NCI-H146 treated with DMSO at 0.1 percent for 48 hours (cell line): ENCODE measurements at regions not wholly inside any gene's neighbourhood (a gene's known extent, or its start where the extent isn't known, plus 50 kb on each side); places are given as distances from the start of the nearest gene placed in this dataset.
"Not testable (repeated sequence)": the region's sequence is repeated elsewhere in the genome, so short reads cannot be mapped to it uniquely, and the experiment has no call there.

Experiments used
- DNase-seq: peaks from one replicate; lab custom pipeline; 2025; ENCODE audit not compliant: unreplicated experiment; lab: John Stamatoyannopoulos, UW

- peak; percentile 99 for DNase-seq
Observed at GRCh38 chr1:96130432-96130831, 591.2 kb upstream of the PTBP2 start.

- no peak for DNase-seq
Observed at GRCh38 chr1:96144636-96145035, 576.9 kb upstream of the PTBP2 start.

- no peak for DNase-seq
Observed at GRCh38 chr1:96145492-96145891, 576.1 kb upstream of the PTBP2 start.

GRCh38 chr1:96152957-96153356 lies 568.6 kb upstream of the PTBP2 start:
- not testable (repeated sequence) for DNase-seq

- DNase-seq = no peak
Observed at GRCh38 chr1:96157101-96157500, 564.5 kb upstream of the PTBP2 start.

GRCh38 chr1:96159379-96159778 lies 562.2 kb upstream of the PTBP2 start:
- DNase-seq = no peak

GRCh38 chr1:96164053-96164452 lies 557.5 kb upstream of the PTBP2 start:
- DNase-seq = peak; percentile 18

GRCh38 chr1:96178053-96178452 lies 543.5 kb upstream of the PTBP2 start:
- DNase-seq = no peak

- DNase-seq = no peak
Observed at GRCh38 chr1:96183485-96183884, 538.1 kb upstream of the PTBP2 start.

- DNase-seq = no peak
Observed at GRCh38 chr1:96183928-96184327, 537.7 kb upstream of the PTBP2 start.

GRCh38 chr1:96185181-96185580 lies 536.4 kb upstream of the PTBP2 start:
- DNase-seq = no peak

GRCh38 chr1:96187020-96187419 lies 534.6 kb upstream of the PTBP2 start:
- no peak for DNase-seq

- DNase-seq = no peak
Observed at GRCh38 chr1:96191165-96191564, 530.4 kb upstream of the PTBP2 start.

GRCh38 chr1:96206451-96206850 lies 515.1 kb upstream of the PTBP2 start:
- DNase-seq = no peak

- DNase-seq = no peak
Observed at GRCh38 chr1:96207936-96208335, 513.6 kb upstream of the PTBP2 start.

GRCh38 chr1:96208428-96208827 lies 513.2 kb upstream of the PTBP2 start:
- no peak for DNase-seq

- no peak for DNase-seq
Observed at GRCh38 chr1:96210054-96210453, 511.5 kb upstream of the PTBP2 start.

- no peak for DNase-seq
Observed at GRCh38 chr1:96211202-96211601, 510.4 kb upstream of the PTBP2 start.

- no peak for DNase-seq
Observed at GRCh38 chr1:96214982-96215381, 506.6 kb upstream of the PTBP2 start.

- no peak for DNase-seq
Observed at GRCh38 chr1:96220651-96221050, 500.9 kb upstream of the PTBP2 start.

GRCh38 chr1:96222701-96223100 lies 498.9 kb upstream of the PTBP2 start:
- no peak for DNase-seq

GRCh38 chr1:96224229-96224628 lies 497.4 kb upstream of the PTBP2 start:
- DNase-seq = not testable (repeated sequence)

- DNase-seq = no peak
Observed at GRCh38 chr1:96233422-96233821, 488.2 kb upstream of the PTBP2 start.

- peak; percentile 91 for DNase-seq
Observed at GRCh38 chr1:96234299-96234698, 487.3 kb upstream of the PTBP2 start.
